A673 (cell line): ENCODE measurements at regions not wholly inside any gene's neighbourhood (a gene's known extent, or its start where the extent isn't known, plus 50 kb on each side); places are given as distances from the start of the nearest gene placed in this dataset.
A peak's percentile ranks its signal among the peaks of the same experiment; 100 is the strongest.

Experiments
- BruUV-seq: library from RNA; stranded (reverse); fragments of 400-500 nt; replicated peaks from 2 replicates; lab custom pipeline; 2021; lab: Mats Ljungman, UMichigan
- CTCF ChIA-PET: fragments of 300-600 bp; sonication (Branson Sonifier 250); formaldehyde crosslinking; loops from one replicate; lab custom pipeline; 2022; ENCODE audit warnings: antibody characterized with exemption; lab: Charles Lee
- POLR2A ChIA-PET: fragments of 300-600 bp; sonication (Branson Sonifier 250); formaldehyde crosslinking; loops from one replicate; lab custom pipeline; 2022; ENCODE audit warnings: antibody characterized with exemption; ENCODE audit not compliant: low non-redundant PET; lab: Charles Lee
- DNase-seq: peaks from one replicate; pipeline ENCODE4 v3.0.0-alpha.2; 2015; ENCODE audit warnings: low spot score
- H3K27ac ChIP-seq: fragments of 200-600 bp; sonication (generic); 2 replicates; pipeline ENCODE4 v1.5.1; 2016; ENCODE audit warnings: mixed run types, low read depth, mild to moderate bottlenecking, mixed read lengths, antibody characterized with exemption, low read length; ENCODE audit not compliant: poor library complexity, severe bottlenecking
- H3K27me3 ChIP-seq: fragments of 200-600 bp; sonication (generic); replicated peaks from 2 replicates; pipeline ENCODE4 v1.6.1; 2017; ENCODE audit warnings: mixed run types, low read depth, mild to moderate bottlenecking, mixed read lengths, antibody characterized with exemption, low read length; ENCODE audit not compliant: insufficient read depth, poor library complexity
- H3K36me3 ChIP-seq: fragments of 200-600 bp; sonication (generic); 2 replicates; pipeline ENCODE4 v1.6.1; 2016; ENCODE audit warnings: mixed run types, mild to moderate bottlenecking, mixed read lengths, antibody characterized with exemption, low read length; ENCODE audit not compliant: insufficient read depth, poor library complexity, severe bottlenecking
- H3K4me1 ChIP-seq: fragments of 200-600 bp; sonication (generic); 2 replicates; pipeline ENCODE4 v1.6.1; 2017; ENCODE audit warnings: mixed run types, mild to moderate bottlenecking, mixed read lengths, antibody characterized with exemption, low read length; ENCODE audit not compliant: insufficient read depth, poor library complexity, severe bottlenecking
- H3K4me3 ChIP-seq: fragments of 200-600 bp; sonication (generic); 2 replicates; pipeline ENCODE4 v1.5.1; 2016; ENCODE audit warnings: low read depth, mixed run types, mild to moderate bottlenecking, mixed read lengths, low read length; ENCODE audit not compliant: poor library complexity, severe bottlenecking
- H3K9me3 ChIP-seq: fragments of 200-600 bp; sonication (generic); 2 replicates; pipeline ENCODE4 v1.6.1; 2016; ENCODE audit warnings: mixed run types, low read depth, mild to moderate bottlenecking, mixed read lengths, antibody characterized with exemption, low read length; ENCODE audit not compliant: poor library complexity, severe bottlenecking
- CTCF ChIP-seq: fragments of 300-800, 200-600 bp; sonication (generic); conservative IDR thresholded peaks from 2 replicates; pipeline ENCODE4 v1.5.1; 2017; ENCODE audit warnings: low read depth, mild to moderate bottlenecking, antibody characterized with exemption, low read length, moderate library complexity, mixed read lengths
- EZH2 ChIP-seq: fragments of 200-600 bp; sonication (generic); IDR thresholded peaks from 2 replicates; pipeline ENCODE4 v1.6.1; 2017; ENCODE audit warnings: borderline replicate concordance, low read depth, mild to moderate bottlenecking, mixed read lengths, antibody characterized with exemption, low read length; ENCODE audit not compliant: poor library complexity, severe bottlenecking
- intact Hi-C: fragments of 100-400 bp; cut with micrococcal nuclease; formaldehyde crosslinking; loops from one replicate; pipeline ENCODE4 v1.10.0; 2022; ENCODE audit not compliant: unreplicated experiment

GRCh38 chr6:163874784-163875183, 460.3 kb downstream of the QKI start:
- TF ChIP-seq EZH2 = no peak
- no peak for TF ChIP-seq CTCF
- BruUV-seq = no TSS peak
- DNase-seq = no peak
- POLR2A ChIA-PET = no interaction called here
- H3K4me3 ChIP-seq = no peak overlapping the region
- H3K4me1 ChIP-seq = peaks cover 10% of the 10 kb centered on the region
- no peaks in the 10 kb centered on the region for H3K9me3 ChIP-seq
- no peaks in the 10 kb centered on the region for H3K27me3 ChIP-seq
- no peak overlapping the region for H3K27ac ChIP-seq
- no peaks in the 10 kb centered on the region for H3K36me3 ChIP-seq
- CTCF ChIA-PET = no interaction called here
- intact Hi-C loops = no loop called here

GRCh38 chr6:163872335-163872734, 457.8 kb downstream of the QKI start:
- CTCF ChIA-PET = no interaction called here
- no peaks in the 10 kb centered on the region for H3K27me3 ChIP-seq
- POLR2A ChIA-PET = no interaction called here
- TF ChIP-seq EZH2 = no peak
- TF ChIP-seq CTCF = no peak
- peaks cover 10% of the 10 kb centered on the region for H3K4me1 ChIP-seq
- no peak overlapping the region for H3K27ac ChIP-seq
- peak; percentile 45 for DNase-seq
- intact Hi-C loops = no loop called here
- H3K9me3 ChIP-seq = no peaks in the 10 kb centered on the region
- H3K36me3 ChIP-seq = no peaks in the 10 kb centered on the region
- H3K4me3 ChIP-seq = no peak overlapping the region
- BruUV-seq = no TSS peak

- Histone ChIP-seq H3K27me3 (no peaks in the 10 kb centered on the region), H3K9me3 (no peaks in the 10 kb centered on the region), H3K36me3 (no peaks in the 10 kb centered on the region), H3K4me3 (no peak overlapping the region), H3K27ac (no peak overlapping the region), H3K4me1 (peaks cover 10% of the 10 kb centered on the region)
- BruUV-seq = no TSS peak
- DNase-seq = no peak
- ChIA-PET POLR2A (no interaction called here), CTCF (no interaction called here)
- intact Hi-C loops = no loop called here
- TF ChIP-seq CTCF (no peak), EZH2 (no peak)
Observed at GRCh38 chr6:163871616-163872015, 457.1 kb downstream of the QKI start.
